ENCODE measurements at regions not wholly inside any gene's neighbourhood (a gene's known extent, or its start where the extent isn't known, plus 50 kb on each side); places are given as distances from the start of the nearest gene placed in this dataset.

DNA sequence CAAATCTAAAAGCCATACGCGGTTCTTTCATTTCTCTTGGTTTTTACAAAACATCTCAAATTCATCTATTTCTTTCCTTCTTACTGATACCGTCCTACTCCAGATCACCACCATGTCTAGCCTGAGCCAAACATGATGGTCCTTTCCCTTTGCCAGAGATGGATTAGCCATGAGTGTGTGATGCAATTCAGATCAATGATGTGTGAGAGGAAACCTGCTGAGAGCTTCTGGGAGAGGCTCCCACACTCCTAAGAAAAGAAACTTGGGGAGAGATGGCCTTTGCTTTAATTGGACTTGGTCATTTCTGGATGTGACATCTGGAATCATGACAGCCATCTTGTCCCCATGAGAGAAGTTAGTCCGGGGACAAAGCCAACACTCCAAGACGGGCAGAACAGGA lies 367.2 kb downstream of the FGFR2 start (continued):
- TF ChIP-seq, protein P1, sequence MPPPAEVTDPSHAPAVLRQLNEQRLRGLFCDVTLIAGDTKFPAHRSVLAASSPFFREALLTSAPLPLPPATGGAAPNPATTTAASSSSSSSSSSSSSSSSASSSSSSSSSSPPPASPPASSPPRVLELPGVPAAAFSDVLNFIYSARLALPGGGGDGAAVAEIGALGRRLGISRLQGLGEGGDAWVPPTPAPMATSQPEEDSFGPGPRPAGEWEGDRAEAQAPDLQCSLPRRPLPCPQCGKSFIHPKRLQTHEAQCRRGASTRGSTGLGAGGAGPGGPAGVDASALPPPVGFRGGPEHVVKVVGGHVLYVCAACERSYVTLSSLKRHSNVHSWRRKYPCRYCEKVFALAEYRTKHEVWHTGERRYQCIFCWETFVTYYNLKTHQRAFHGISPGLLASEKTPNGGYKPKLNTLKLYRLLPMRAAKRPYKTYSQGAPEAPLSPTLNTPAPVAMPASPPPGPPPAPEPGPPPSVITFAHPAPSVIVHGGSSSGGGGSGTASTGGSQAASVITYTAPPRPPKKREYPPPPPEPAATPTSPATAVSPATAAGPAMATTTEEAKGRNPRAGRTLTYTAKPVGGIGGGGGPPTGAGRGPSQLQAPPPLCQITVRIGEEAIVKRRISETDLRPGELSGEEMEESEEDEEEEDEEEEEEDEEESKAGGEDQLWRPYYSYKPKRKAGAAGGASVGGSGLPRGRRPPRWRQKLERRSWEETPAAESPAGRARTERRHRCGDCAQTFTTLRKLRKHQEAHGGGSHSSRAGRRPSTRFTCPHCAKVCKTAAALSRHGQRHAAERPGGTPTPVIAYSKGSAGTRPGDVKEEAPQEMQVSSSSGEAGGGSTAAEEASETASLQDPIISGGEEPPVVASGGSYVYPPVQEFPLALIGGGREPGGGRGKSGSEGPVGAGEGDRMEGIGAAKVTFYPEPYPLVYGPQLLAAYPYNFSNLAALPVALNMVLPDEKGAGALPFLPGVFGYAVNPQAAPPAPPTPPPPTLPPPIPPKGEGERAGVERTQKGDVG (CRISPR knock-in tag; IDR thresholded peaks at IDR 0.05): no peak
- TF ChIP-seq CBFB (IDR thresholded peaks at IDR 0.05; ENCODE audit: low read depth): no peak
- no peak for TF ChIP-seq EP300 (IDR thresholded peaks at IDR 0.05; ENCODE audit: borderline replicate concordance in 1 of 2, control insufficient read depth in 1 of 2, low read depth in 2 of 2, low read length in 2 of 2)
- no peak for TF ChIP-seq NR2F1 (conservative IDR thresholded peaks at IDR 0.05)
- TF ChIP-seq IRF4 (IDR thresholded peaks at IDR 0.05; ENCODE audit: low read depth, low read length): no peak
- TF ChIP-seq, protein P2, sequence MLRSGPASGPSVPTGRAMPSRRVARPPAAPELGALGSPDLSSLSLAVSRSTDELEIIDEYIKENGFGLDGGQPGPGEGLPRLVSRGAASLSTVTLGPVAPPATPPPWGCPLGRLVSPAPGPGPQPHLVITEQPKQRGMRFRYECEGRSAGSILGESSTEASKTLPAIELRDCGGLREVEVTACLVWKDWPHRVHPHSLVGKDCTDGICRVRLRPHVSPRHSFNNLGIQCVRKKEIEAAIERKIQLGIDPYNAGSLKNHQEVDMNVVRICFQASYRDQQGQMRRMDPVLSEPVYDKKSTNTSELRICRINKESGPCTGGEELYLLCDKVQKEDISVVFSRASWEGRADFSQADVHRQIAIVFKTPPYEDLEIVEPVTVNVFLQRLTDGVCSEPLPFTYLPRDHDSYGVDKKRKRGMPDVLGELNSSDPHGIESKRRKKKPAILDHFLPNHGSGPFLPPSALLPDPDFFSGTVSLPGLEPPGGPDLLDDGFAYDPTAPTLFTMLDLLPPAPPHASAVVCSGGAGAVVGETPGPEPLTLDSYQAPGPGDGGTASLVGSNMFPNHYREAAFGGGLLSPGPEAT (IDR thresholded peaks at IDR 0.05; ENCODE audit: low read depth): no peak
- no peak for TF ChIP-seq HDAC6 (IDR thresholded peaks at IDR 0.05; ENCODE audit: unreplicated experiment)

DNA sequence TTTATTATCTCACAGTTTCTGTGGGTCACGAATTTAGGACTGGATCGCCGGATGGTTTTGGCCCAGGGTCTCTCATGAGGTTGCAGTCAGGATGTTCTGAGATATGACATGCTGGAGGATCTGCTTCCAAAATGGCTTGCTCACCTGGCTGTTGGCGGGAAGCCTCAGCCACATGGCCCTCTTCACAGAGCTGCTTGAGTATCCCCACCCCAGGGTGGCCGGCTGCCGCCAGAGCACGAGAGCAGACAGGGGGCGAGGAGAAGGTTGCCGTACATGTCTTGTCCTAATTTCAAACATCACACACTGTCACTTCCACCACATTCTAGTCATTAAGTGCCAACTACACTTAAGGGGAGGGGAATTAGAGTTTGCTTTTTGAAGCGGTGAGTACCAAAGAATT lies 365.8 kb downstream of the FGFR2 start:
- Histone ChIP-seq H3K36me3 (ENCODE audit: control insufficient read depth in 2 of 2, insufficient read depth in 2 of 2, low read length in 1 of 2) (no peaks in the 10 kb centered on the region), H3K27me3 (replicated peaks in 1 of 2; ENCODE audit: control insufficient read depth in 2 of 2, insufficient read depth in 2 of 2, low read length in 1 of 2) (no peaks in the 10 kb centered on the region), H3K79me2 (ENCODE audit: control insufficient read depth, insufficient read depth, low read length) (no peaks in the 10 kb centered on the region), H3K4me2 (ENCODE audit: control insufficient read depth, insufficient read depth) (no peak overlapping the region), H2AFZ (ENCODE audit: control insufficient read depth, low read depth, low read length) (no peak overlapping the region), H3K9me3 (replicated peaks; ENCODE audit: control insufficient read depth, insufficient read depth, low read length) (no peaks in the 10 kb centered on the region), H3K4me1 (ENCODE audit: control insufficient read depth, insufficient read depth, low read length) (no peaks in the 10 kb centered on the region), H3K9ac (ENCODE audit: control insufficient read depth, insufficient read depth, low read length) (no peak overlapping the region), H4K20me1 (ENCODE audit: control insufficient read depth, insufficient read depth) (no peaks in the 10 kb centered on the region), H3K27ac (ENCODE audit: control insufficient read depth, insufficient read depth) (no peak overlapping the region), H3K4me3 (no peak overlapping the region)
- BruUV-seq (replicated peaks): no TSS peak
- no peak for DNase-seq (ENCODE audit: low read depth, low spot score)
- FAIRE-seq: no peak
- in situ Hi-C loops (cut with MboI): no loop called here
- no peak for ATAC-seq
- SMC1A ChIA-PET (ENCODE audit: uncharacterized antibody, unreplicated experiment): no interaction called here
- RAD21 ChIA-PET (ENCODE audit: unreplicated experiment): no interaction called here
- WGBS (ENCODE audit: insufficient coverage, insufficient replicate concordance, low lambda C conversion rate, missing lambda C conversion rate): 57% methylated on average over 10 of the region's 10 CpGs
- intact Hi-C loops (cut with micrococcal nuclease; ENCODE audit: unreplicated experiment): no loop called here
- POLR2A ChIA-PET: no interaction called here
- CTCF ChIA-PET: no interaction called here
- TF ChIP-seq KAT2A (conservative IDR thresholded peaks at IDR 0.05; ENCODE audit: control insufficient read depth, low read depth, low read length) (no peak), RUNX3 (IDR thresholded peaks at IDR 0.05; ENCODE audit: low read length) (no peak), SPI1 (IDR thresholded peaks at IDR 0.05; ENCODE audit: borderline replicate concordance, insufficient read depth, low read depth, low read length) (no peak), HDGF (IDR thresholded peaks at IDR 0.05) (no peak), SP1 (IDR thresholded peaks at IDR 0.05; ENCODE audit: low read depth, low read length) (no peak), MYC (IDR thresholded peaks at IDR 0.05; ENCODE audit: insufficient read depth, insufficient read length, insufficient replicate concordance, low read length, severe bottlenecking) (no peak), FOS (IDR thresholded peaks at IDR 0.05; ENCODE audit: borderline replicate concordance, extremely low read depth, insufficient read length) (no peak), SIX5 (IDR thresholded peaks at IDR 0.05; ENCODE audit: low read depth, low read length, severe bottlenecking) (no peak)
- TF ChIP-seq, protein P3, sequence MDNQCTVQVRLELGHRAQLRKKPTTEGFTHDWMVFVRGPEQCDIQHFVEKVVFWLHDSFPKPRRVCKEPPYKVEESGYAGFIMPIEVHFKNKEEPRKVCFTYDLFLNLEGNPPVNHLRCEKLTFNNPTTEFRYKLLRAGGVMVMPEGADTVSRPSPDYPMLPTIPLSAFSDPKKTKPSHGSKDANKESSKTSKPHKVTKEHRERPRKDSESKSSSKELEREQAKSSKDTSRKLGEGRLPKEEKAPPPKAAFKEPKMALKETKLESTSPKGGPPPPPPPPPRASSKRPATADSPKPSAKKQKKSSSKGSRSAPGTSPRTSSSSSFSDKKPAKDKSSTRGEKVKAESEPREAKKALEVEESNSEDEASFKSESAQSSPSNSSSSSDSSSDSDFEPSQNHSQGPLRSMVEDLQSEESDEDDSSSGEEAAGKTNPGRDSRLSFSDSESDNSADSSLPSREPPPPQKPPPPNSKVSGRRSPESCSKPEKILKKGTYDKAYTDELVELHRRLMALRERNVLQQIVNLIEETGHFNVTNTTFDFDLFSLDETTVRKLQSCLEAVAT (IDR thresholded peaks at IDR 0.05): no peak
- TF ChIP-seq, protein P4, sequence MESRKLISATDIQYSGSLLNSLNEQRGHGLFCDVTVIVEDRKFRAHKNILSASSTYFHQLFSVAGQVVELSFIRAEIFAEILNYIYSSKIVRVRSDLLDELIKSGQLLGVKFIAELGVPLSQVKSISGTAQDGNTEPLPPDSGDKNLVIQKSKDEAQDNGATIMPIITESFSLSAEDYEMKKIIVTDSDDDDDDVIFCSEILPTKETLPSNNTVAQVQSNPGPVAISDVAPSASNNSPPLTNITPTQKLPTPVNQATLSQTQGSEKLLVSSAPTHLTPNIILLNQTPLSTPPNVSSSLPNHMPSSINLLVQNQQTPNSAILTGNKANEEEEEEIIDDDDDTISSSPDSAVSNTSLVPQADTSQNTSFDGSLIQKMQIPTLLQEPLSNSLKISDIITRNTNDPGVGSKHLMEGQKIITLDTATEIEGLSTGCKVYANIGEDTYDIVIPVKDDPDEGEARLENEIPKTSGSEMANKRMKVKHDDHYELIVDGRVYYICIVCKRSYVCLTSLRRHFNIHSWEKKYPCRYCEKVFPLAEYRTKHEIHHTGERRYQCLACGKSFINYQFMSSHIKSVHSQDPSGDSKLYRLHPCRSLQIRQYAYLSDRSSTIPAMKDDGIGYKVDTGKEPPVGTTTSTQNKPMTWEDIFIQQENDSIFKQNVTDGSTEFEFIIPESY (IDR thresholded peaks at IDR 0.05): no peak

Data from GM12878 (cell line).